OCI-LY7 (cell line): ENCODE measurements at regions not wholly inside any gene's neighbourhood (a gene's known extent, or its start where the extent isn't known, plus 50 kb on each side); places are given as distances from the start of the nearest gene placed in this dataset.

Experiments
- BruUV-seq: library from RNA; stranded (reverse); fragments of 400-500 nt; replicated peaks from 2 replicates; lab custom pipeline; 2021; lab: Mats Ljungman, UMichigan
- CTCF ChIA-PET: fragments of 300-600 bp; sonication (Branson Sonifier 250); formaldehyde crosslinking; loops from one replicate; lab custom pipeline; 2022; ENCODE audit warnings: antibody characterized with exemption; ENCODE audit not compliant: unreplicated experiment; lab: Charles Lee
- POLR2A ChIA-PET: fragments of 300-600 bp; sonication (Branson Sonifier 250); formaldehyde crosslinking; loops from one replicate; lab custom pipeline; 2022; ENCODE audit warnings: antibody characterized with exemption; lab: Charles Lee
- DNase-seq: peaks from one replicate; pipeline ENCODE4 v3.0.0-alpha.2; 2015; ENCODE audit warnings: low spot score
- H2AFZ ChIP-seq: fragments of 200-600 bp; sonication (generic), shearing (Covaris generic); 2 replicates; pipeline ENCODE4 v1.6.1; 2014; ENCODE audit warnings: mild to moderate bottlenecking, antibody characterized with exemption, low read length, moderate library complexity
- H3K27ac ChIP-seq: fragments of 200-600 bp; sonication (generic); 2 replicates; pipeline ENCODE4 v1.5.1; 2014; ENCODE audit warnings: mixed run types, low read depth, mild to moderate bottlenecking, moderate library complexity, low read length, inconsistent platforms; ENCODE audit not compliant: poor library complexity, severe bottlenecking
- H3K36me3 ChIP-seq: fragments of 200-600 bp; sonication (generic); 2 replicates; pipeline ENCODE4 v1.6.1; 2014; ENCODE audit warnings: mild to moderate bottlenecking, antibody characterized with exemption, low read length, moderate library complexity, mixed read lengths; ENCODE audit not compliant: insufficient read depth
- H3K4me1 ChIP-seq: fragments of 200-600 bp; sonication (generic); 2 replicates; pipeline ENCODE4 v1.5.1; 2014; ENCODE audit warnings: mild to moderate bottlenecking, low read length; ENCODE audit not compliant: insufficient read depth, poor library complexity, severe bottlenecking
- H3K4me2 ChIP-seq: fragments of 200-600 bp; sonication (generic); 2 replicates; pipeline ENCODE4 v1.6.1; 2014; ENCODE audit warnings: mild to moderate bottlenecking, low read length
- H3K4me3 ChIP-seq: fragments of 200-600 bp; sonication (generic); 2 replicates; pipeline ENCODE4 v1.5.1; 2014; ENCODE audit warnings: mild to moderate bottlenecking, low read depth, low read length; ENCODE audit not compliant: poor library complexity, severe bottlenecking
- H3K79me2 ChIP-seq: fragments of 200-600 bp; sonication (generic); 2 replicates; pipeline ENCODE4 v1.6.1; 2016; ENCODE audit warnings: low read depth, mild to moderate bottlenecking, low read length, moderate library complexity, mixed read lengths; ENCODE audit not compliant: insufficient read depth
- H3K9me2 ChIP-seq: fragments of 200-600 bp; sonication (generic); 2 replicates; pipeline ENCODE4 v1.6.1; 2016; ENCODE audit warnings: mild to moderate bottlenecking, low read length, mixed read lengths; ENCODE audit not compliant: insufficient read depth
- H3K9me3 ChIP-seq: fragments of 200-600 bp; sonication (generic); 2 replicates; pipeline ENCODE4 v1.6.1; 2014; ENCODE audit warnings: mild to moderate bottlenecking, mixed run types, low read length, mixed read lengths
- H4K20me1 ChIP-seq: fragments of 200-600 bp; sonication (generic); 2 replicates; pipeline ENCODE4 v1.6.1; 2014; ENCODE audit warnings: mild to moderate bottlenecking, antibody characterized with exemption, low read length, moderate library complexity, mixed read lengths; ENCODE audit not compliant: insufficient read depth
- EZH2phosphoT487 ChIP-seq: fragments of 200-600 bp; sonication (generic); IDR thresholded peaks from 2 replicates; pipeline ENCODE4 v1.6.1; 2018; ENCODE audit warnings: low read depth, borderline replicate concordance, mild to moderate bottlenecking, mixed run types, antibody characterized with exemption, low read length, moderate library complexity, mixed read lengths
- intact Hi-C: fragments of 100-400 bp; cut with micrococcal nuclease; formaldehyde crosslinking; loops from one replicate; pipeline ENCODE4 v1.10.0; 2022; ENCODE audit not compliant: unreplicated experiment
- TF ChIP-seq, protein P1 (sequence below): fragments of 200-600 bp; sonication (generic); conservative IDR thresholded peaks from 2 replicates; pipeline ENCODE4 v1.5.1; 2014; ENCODE audit warnings: mild to moderate bottlenecking, antibody characterized with exemption, low read length, moderate library complexity, mixed read lengths

DNA sequence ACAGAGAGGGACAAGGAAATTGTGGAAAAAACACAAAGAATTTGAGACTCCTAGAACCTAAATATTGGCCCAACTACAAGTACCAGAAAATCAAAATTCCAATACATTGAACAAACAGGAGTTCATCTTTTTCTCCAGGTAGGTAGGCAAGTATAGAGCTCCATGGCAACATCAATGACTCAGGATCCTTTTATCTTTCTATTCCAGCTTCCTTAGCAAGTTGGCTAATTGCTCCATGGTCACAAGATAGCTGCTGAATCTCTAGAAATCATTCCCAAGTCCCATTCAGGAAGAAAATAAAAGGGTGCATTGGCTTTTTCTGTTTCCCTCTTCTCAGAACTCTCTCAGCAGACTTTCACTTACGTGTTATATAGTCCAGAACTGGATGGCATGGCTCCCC, 117.9 kb upstream of the MAN2A1 start:
- Histone ChIP-seq H3K4me2 (no peak overlapping the region), H3K9me3 (no peaks in the 10 kb centered on the region), H4K20me1 (no peaks in the 10 kb centered on the region), H3K4me3 (no peak overlapping the region), H3K4me1 (no peaks in the 10 kb centered on the region), H2AFZ (no peak overlapping the region), H3K27ac (no peak overlapping the region), H3K36me3 (no peaks in the 10 kb centered on the region), H3K9me2 (no peaks in the 10 kb centered on the region), H3K79me2 (no peaks in the 10 kb centered on the region)
- ChIA-PET CTCF (no interaction called here), POLR2A (no interaction called here)
- no peak for TF ChIP-seq EZH2phosphoT487
- TF ChIP-seq, protein P1, sequence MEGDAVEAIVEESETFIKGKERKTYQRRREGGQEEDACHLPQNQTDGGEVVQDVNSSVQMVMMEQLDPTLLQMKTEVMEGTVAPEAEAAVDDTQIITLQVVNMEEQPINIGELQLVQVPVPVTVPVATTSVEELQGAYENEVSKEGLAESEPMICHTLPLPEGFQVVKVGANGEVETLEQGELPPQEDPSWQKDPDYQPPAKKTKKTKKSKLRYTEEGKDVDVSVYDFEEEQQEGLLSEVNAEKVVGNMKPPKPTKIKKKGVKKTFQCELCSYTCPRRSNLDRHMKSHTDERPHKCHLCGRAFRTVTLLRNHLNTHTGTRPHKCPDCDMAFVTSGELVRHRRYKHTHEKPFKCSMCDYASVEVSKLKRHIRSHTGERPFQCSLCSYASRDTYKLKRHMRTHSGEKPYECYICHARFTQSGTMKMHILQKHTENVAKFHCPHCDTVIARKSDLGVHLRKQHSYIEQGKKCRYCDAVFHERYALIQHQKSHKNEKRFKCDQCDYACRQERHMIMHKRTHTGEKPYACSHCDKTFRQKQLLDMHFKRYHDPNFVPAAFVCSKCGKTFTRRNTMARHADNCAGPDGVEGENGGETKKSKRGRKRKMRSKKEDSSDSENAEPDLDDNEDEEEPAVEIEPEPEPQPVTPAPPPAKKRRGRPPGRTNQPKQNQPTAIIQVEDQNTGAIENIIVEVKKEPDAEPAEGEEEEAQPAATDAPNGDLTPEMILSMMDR, result no peak
- DNase-seq, result no peak
- no TSS peak for BruUV-seq
- intact Hi-C loops, result no loop called here

DNA sequence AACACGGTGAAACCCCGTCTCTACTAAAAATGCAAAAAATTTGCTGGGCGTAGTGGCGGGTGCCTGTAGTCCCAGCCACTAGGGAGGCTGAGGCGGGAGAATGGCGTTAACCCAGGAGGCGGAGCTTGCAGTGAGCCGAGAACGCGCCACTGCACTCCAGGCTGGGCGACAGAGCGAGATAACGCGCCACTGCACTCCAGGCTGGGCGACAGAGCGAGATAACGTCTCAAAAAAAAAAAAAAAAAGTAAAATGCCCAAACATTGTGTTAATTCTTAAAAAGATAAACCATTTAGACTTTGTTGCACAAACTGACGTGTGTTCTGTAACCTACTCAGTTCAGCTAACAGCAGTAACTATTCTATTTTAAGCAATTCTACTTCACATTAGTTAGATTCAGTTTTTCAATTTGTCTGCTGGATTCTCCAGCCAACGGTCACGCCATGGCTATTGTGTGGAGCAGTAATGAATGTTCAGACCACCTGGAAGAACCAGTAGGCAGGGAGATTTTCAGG, 119.3 kb upstream of the MAN2A1 start:
- Histone ChIP-seq H3K36me3 (no peaks in the 10 kb centered on the region), H4K20me1 (no peaks in the 10 kb centered on the region), H3K4me1 (no peaks in the 10 kb centered on the region), H3K9me2 (no peaks in the 10 kb centered on the region), H3K4me3 (no peak overlapping the region), H3K79me2 (no peaks in the 10 kb centered on the region), H3K9me3 (no peaks in the 10 kb centered on the region), H3K27ac (no peak overlapping the region), H2AFZ (no peak overlapping the region), H3K4me2 (no peak overlapping the region)
- DNase-seq, result no peak
- ChIA-PET POLR2A (interaction anchor here (0.5 kb wide), 1 partner anchor 35 kb away, joined by 3 read pairs; no protein-coding TSS in a partner anchor), CTCF (no interaction called here)
- no TSS peak for BruUV-seq
- intact Hi-C loops, result no loop called here
- TF ChIP-seq EZH2phosphoT487, result no peak
- TF ChIP-seq, protein P1, result no peak

DNA sequence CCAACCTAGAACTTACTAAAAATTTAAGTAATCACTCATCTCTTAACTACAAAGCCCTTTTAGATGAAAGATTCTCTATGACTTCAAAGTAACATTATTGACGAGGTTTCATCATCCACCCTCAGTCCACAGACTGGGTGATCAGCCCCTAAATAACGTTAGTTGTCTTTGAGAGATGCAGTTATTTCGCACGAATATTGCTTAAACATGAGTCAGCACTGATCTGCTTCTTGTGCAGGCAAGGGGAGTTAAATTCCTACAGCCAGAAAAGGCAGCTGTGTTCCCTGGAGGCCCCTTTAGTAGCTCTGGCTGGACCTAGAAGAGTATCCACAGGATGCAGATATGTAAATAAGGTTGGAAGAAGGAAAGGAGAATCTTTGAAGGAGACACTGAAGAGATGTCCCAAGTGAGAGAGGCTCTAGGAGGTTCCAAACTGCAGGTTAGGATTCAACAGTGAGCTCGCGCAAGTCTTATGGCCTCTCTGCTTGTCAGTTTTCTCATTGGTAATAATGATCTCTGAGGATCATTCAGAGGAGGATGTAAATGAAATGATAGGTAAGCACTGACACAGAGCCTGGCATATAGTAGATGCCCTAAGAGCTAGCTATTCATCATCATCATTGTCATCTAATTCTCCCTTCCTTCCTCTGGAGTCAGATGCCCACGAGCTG, 122.2 kb upstream of the MAN2A1 start:
- Histone ChIP-seq H3K36me3 (no peaks in the 10 kb centered on the region), H2AFZ (no peak overlapping the region), H3K79me2 (no peaks in the 10 kb centered on the region), H3K9me2 (no peaks in the 10 kb centered on the region), H3K27ac (no peak overlapping the region), H3K9me3 (no peaks in the 10 kb centered on the region), H3K4me3 (no peak overlapping the region), H4K20me1 (no peaks in the 10 kb centered on the region), H3K4me2 (no peak overlapping the region), H3K4me1 (no peaks in the 10 kb centered on the region)
- TF ChIP-seq, protein P1, result no peak
- TF ChIP-seq EZH2phosphoT487, result no peak
- ChIA-PET POLR2A (no interaction called here), CTCF (no interaction called here)
- intact Hi-C loops, result no loop called here
- DNase-seq, result no peak
- BruUV-seq, result no TSS peak
